Activated CD8-positive, alpha-beta memory T cell treated with anti-CD3 and anti-CD28 coated beads, Interleukin-2, amount 50 U/mL, for 1 hour (primary cell): ENCODE measurements at regions not wholly inside any gene's neighbourhood (a gene's known extent, or its start where the extent isn't known, plus 50 kb on each side); places are given as distances from the start of the nearest gene placed in this dataset.
"Not testable (repeated sequence)": the region's sequence is repeated elsewhere in the genome, so short reads cannot be mapped to it uniquely, and the experiment has no call there.

ENCODE experiments used
- DNase-seq: peaks from one replicate; pipeline ENCODE4 v3.0.0-alpha.2; 2020; ENCODE audit errors: extremely low read depth

GRCh38 chr2:7846607-7847006 lies 835.2 kb upstream of the ID2 start:
- no peak for DNase-seq

DNA sequence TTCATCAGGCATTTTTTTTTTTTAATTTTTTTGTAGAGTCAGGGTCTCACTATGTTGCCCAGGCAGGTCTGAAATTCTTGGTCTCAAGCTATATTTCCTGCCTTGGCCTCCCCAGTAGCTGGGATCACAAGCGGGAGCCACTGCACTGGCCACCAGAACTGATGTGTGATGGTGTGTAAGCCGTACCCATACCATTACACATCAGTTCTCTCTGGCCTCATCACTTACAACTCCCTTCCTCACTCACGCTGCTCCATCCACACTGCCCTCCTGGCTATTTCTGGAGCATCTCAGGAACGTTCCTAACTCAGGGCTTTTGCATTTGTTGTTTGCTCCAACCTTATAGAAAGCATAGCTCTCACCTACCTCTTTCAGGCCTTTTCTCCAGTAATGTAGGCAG lies 834.5 kb upstream of the ID2 start:
- no peak for DNase-seq

DNA sequence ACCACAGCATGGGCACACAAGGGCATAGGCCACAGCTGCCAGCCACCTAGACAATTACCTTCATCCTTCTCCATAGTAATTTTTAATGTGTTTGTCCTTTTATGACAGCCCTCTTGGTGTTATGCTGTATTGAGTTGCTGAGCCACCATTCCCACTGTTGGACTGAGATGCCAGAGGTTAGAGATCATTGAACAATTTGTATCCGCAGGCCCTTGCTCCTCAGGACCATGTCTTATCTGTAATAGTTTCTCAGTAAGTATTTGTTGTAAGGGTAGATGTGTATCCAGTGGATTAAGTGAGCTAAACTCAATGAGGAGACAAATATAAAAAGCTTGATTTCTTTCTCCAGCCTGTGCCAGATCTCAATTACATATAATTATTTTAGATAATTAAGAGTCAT lies 832.8 kb upstream of the ID2 start:
- DNase-seq: no peak

- DNase-seq: no peak
Measured at GRCh38 chr2:7849531-7849930, 832.3 kb upstream of the ID2 start.

DNA sequence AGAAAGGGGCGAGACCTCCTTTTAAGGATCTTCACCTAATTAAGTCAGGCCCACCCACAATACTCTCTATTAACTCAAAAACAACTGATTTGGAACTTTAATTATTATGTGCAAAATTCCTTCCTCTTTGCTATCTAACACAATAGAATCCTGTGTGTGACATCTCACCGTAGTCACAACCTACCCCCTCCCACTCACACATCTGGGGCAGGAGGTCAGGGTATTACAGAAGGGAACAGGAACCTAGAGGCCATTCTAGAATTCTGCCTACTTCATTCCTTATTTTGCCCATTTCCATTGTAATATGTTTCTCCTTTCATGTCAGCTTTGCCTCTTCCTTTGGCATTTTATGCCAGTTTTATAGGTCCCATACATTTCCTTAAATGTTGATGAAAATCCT lies 829.3 kb upstream of the ID2 start:
- DNase-seq: no peak

DNA sequence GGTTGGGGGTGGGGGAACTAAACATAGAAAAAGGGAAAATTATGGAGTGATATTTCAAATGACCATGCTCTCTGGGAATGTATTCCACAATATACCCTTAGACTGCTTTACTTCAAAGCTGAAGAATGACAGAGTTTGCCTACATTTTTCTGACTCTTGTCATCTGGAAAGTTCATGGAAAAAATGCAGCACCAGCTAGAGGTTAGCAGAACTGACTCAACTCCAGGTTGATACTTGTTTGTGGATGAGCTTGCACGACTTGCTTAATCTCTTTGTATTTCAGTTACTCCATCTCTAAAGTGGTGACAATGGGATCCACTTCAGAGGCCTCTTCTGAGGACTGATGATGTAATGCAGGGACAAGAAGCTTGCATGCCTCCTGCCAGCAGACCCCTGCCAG lies 824.0 kb upstream of the ID2 start:
- no peak for DNase-seq

DNA sequence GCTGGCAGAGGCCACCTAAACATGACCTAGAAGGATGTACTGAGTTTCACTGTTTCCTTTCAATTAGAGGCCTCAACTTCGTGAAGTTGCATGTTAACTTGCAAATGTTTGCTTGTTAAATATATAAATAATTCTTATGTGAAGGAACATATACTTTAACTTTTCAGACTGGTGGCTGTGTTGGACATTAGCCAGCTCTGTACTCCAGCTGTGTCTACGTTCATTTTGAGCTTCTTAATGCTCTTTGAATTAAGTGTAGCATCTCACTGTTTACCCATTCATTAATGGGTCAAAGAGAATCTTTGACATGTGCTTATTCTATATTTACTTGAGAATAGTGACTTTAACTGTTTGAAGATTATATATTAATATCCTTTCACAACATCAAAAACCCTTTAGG lies 823.2 kb upstream of the ID2 start:
- no peak for DNase-seq

DNA sequence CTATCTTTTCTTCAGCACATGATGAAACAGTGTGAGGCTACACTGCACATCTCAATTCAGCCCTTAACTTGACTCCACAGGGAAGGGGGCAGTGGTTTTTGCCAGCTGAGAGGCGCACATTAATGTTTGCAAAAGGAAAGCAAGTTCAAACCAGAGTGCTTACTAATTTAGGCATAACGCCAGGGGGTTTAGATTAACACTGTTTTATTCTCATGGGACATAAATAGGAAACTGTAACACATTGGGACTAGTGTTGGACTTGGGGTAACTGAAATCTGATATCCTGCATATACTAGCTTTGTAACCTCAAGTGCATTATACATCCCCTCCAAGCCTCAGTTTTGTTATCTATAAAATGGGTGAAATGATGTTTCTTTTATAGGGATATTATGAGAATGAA lies 821.2 kb upstream of the ID2 start:
- DNase-seq: no peak

- no peak for DNase-seq
Measured at GRCh38 chr2:7861910-7862702, 819.8 kb upstream of the ID2 start.

- no peak for DNase-seq
Measured at GRCh38 chr2:7866104-7866503, 815.8 kb upstream of the ID2 start.

- no peak for DNase-seq
Measured at GRCh38 chr2:7866825-7867224, 815.0 kb upstream of the ID2 start.

DNA sequence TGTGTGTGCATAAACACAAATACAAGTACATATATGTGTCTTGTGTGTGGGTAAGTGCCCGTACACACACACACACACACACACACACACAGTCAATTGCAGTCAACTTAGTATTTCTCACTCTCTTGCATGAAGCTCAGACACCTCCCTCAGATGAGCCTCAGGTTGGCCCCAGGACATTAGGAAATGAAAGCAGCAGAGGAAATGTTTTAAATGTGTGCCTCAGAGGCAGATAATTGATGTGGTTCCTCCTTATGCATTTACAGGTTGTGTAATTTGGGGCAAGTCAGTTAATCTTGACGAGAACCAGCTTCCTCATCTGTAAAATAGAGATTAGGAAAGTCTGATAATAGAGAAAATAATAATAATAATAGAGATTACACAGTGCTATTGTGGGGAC lies 814.0 kb upstream of the ID2 start:
- no peak for DNase-seq

- DNase-seq: no peak
Measured at GRCh38 chr2:7868836-7869235, 813.0 kb upstream of the ID2 start.

GRCh38 chr2:7876445-7876844 lies 805.4 kb upstream of the ID2 start:
- DNase-seq: not testable (repeated sequence)

DNA sequence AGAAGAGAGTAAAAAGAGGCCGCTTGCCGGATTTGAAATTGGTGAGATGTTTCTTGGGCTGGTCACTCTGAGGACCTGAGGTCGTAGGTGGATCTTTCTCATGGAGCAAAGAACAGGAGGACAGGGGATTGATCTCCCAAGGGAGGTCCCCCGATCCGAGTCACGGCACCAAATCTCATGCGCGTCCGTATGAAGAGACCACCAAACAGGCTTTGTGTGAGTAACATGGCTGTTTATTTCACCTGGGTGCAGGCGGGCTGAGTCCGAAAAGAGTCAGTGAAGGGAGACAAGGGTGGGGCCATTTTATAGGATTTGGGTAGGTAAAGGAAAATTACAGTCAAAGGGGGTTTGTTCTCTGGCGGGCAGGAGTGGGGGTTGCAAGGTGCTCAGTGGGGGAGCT lies 803.6 kb upstream of the ID2 start:
- not testable (repeated sequence) for DNase-seq

DNA sequence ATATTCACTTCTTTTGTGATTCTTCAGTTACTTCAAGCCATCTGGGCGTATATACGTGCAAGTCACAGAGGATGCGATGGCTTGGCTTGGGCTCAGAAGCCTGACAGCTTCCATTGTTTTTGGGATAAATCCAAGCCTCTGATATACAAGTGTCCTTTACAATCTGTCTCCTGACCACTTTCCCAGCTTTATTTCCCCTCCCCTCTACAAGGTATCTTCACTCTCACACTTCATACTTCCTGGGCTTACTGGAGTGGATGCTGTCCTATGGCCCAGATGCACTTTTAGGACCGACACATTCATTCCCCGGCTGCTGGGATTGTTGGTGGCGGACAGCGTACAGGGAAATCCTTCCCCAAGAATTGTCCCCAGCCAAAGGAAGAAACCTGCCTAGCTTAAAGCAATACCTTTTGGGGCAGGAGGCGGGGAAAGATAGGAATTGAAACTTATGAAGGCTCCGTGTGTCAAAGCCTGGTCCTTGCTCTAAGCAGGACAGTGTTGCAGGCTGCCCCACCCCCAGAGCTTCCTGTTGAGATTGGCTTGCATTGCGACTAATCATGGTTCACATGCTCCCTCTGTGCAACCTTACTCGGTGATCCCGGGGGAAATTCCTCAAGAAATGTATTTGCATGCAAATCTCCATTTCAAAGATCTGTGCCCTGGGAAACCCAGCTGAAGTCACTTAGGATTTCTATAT lies 802.9 kb upstream of the ID2 start:
- no peak for DNase-seq

DNA sequence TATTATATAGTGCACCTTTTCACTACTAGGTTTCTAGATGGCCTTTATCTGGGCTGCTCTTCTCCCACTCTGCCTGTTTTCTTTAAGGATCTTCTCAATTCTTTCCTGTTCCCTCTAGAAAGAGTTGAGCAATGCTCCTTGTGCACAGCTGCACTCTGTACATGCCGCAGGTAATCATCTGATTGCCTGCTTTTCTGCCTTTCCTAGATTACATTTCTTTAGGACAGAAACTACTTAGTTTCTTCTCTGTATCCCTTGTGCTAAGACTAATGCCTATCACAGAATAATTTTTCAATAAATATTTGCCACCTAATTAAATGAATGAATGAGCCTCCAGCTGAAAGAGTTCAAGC lies 802.4 kb upstream of the ID2 start:
- no peak for DNase-seq

DNA sequence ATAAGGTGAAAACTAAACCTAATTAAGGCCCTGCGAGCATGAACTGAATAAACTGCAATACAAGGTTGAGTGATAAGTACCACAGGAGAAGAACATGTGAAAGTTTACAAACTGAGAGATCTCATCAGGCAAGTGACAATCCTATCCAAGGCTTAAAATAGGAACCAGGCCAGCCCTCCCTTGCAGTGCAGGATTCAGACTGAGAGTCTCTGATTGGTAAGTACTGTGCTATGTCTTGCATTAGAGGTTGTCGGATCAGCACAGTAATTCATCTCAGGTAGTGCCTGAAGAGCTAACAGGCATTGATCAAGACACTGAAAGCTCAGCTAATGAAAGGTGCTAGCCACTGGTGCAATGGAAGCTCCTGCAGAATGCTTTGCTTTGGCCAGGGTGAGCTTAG lies 801.7 kb upstream of the ID2 start:
- DNase-seq: no peak

- no peak for DNase-seq
Measured at GRCh38 chr2:7880566-7880965, 801.3 kb upstream of the ID2 start.

DNA sequence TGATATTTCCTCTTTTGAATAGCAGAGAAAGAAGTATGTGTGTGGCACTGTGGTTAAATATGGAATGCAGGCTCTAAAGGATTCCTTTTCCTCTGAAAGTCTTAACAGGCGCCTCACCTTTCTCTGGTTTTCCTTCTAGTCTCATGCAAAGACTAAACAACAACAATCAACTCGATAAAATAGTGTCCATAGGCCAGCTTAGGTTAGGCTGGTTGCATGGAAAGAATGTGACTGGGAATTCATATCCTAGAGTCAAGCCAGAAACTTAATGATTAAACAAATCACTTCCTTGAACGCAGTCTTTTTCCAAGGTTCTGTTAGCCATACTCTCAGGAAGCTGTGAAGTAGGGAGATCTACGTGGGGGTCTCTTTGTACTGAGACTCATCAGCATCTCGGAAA lies 800.8 kb upstream of the ID2 start:
- no peak for DNase-seq

DNA sequence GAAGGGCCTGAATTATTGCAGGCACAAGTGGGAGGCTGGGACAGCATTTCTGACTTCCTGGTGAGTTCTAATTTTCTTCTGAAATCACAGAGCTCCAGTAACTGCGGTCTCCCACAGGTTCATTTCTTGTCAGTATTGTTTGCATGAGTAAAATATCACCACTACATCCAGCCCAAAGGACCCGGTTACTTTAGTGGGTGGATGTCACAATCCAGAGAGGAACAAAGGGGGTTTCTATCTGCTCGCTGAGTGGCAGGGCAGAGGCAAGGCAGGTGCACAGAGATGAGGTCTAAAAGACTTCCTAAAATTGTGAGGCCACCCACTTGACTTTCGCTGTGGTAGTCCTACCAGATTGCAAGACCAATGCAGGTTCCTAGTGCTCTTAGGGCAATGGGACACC lies 800.4 kb upstream of the ID2 start:
- DNase-seq: no peak

- no peak for DNase-seq
Measured at GRCh38 chr2:7882296-7882695, 799.6 kb upstream of the ID2 start.

DNA sequence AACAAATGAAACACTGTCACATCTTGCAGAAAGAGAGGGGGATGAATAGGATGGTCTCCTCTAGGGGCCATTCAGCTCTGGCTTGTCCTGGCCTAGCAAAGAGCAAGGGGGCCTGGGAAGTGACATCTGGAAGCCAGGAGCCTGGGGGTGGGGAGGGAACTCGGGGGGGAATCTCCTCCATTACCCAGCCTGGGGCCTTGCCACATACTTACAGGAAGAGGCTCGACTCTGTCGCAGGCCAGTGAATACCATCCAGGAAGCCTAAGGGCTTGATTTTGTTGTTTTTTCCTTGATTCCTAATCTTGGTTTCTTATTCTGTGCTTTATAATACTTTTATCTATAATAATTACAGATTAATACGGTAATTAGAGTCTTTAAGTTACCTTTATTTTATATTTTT lies 797.5 kb upstream of the ID2 start:
- no peak for DNase-seq

- DNase-seq: no peak
Measured at GRCh38 chr2:7886666-7887065, 795.2 kb upstream of the ID2 start.
